ENCODE measurements at regions not wholly inside any gene's neighbourhood (a gene's known extent, or its start where the extent isn't known, plus 50 kb on each side); places are given as distances from the start of the nearest gene placed in this dataset.

DNA sequence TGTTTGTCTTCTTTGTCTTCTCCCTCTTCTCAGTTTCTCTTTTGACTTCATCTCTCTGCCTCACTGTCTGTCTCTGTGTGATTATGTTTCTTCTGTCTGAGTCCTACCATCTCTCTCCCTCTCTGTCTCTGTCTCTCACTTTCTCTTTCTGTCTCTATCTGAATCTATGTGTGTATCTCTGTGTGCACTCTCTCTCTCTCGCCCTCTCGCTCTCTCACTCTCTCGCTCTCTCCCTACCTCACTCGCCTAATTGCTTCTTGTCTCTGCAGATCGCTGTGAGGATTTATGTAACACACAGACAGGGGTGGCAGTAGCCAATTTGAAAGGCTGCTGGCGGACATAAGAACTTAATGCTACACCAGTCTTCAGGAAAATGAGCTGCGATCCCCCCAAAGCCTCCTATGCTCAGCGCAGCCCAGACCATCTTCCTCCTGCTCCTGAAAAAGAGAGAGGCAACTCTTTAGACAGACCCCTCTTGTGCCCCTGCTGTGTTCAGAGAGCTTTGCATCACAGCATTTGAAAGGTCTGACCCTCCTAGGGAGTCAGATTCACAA, 140.9 kb downstream of the CCT6B start:
- ATAC-seq (ENCODE audit: low read depth): no peak
- no peaks in the 10 kb centered on the region for H3K36me3 Mint-ChIP-seq
- no peak for DNase-seq
- no peaks in the 10 kb centered on the region for H3K27me3 Mint-ChIP-seq
- no peak overlapping the region for H3K4me3 Mint-ChIP-seq
- H3K9me3 Mint-ChIP-seq: no peaks in the 10 kb centered on the region
- H3K27ac Mint-ChIP-seq: no peak overlapping the region
- POLR2A ChIA-PET: no interaction called here
- H3K4me1 Mint-ChIP-seq: peaks cover 4% of the 10 kb centered on the region

DNA sequence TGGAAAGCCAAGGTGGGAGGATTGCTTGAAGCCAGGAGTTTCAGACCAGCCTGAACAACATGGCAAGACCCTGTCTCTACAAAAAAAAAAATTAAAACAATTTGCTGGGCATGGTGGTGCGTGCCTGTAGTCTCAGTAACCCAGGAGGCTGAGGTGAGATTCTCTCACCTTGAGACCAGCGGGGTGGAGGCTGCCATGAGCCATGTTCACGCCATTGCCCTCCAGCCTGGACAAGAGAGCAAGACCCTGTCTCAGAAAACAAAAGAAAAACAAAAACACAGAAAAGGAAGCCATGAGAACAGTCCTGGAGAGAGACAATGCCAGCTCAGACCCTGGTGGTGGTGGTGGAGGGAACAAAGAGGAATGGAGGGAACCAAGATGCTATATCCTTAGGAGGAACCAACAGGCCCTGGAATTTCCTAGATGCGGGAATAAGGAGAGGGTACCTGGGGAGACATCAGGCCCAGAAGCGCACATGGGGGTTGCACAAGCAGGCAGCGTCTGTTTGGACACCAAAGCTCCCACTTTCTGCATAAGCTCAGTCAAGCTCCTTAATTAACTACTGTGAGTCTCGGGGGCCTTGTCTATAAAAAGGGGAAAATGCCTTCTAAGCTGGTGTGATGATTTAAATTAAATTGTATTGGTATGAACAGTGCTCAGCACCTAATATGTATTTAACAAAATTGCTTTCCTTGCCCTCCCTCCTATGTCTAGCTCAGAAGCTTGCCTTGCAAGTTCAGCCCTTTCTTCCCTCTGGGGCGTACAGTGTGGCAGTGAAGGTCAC, 143.8 kb downstream of the CCT6B start:
- ATAC-seq (ENCODE audit: low read depth) (no peak), DNase-seq (no peak)
- no peak overlapping the region for H3K4me3 Mint-ChIP-seq
- POLR2A ChIA-PET: no interaction called here
- H3K27me3 Mint-ChIP-seq: no peaks in the 10 kb centered on the region
- peaks cover 4% of the 10 kb centered on the region for H3K4me1 Mint-ChIP-seq
- H3K9me3 Mint-ChIP-seq: no peaks in the 10 kb centered on the region
- no peaks in the 10 kb centered on the region for H3K36me3 Mint-ChIP-seq
- H3K27ac Mint-ChIP-seq: no peak overlapping the region

DNA sequence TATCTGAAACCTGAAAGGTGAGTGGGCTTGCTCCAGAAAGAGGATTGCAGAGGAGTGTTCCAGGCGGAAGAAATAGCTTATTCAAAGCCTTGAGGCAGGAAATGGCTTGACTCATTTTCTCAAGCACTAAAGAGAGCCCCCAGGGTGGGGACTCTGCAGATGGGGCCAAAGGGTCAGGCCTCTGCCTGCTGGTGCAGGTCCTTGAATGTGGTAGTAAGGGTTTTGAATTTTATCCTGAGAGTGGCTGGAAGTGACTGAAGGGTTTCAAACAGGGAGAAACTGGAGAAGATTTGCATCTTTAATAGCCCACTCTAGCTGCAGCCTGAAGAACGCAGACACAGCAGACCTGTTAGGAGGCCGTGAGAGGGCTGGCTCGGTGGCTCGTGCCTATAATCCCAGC, 144.4 kb downstream of the CCT6B start:
- no peaks in the 10 kb centered on the region for H3K36me3 Mint-ChIP-seq
- ATAC-seq (ENCODE audit: low read depth) (no peak), DNase-seq (no peak)
- peaks cover 4% of the 10 kb centered on the region for H3K4me1 Mint-ChIP-seq
- H3K27me3 Mint-ChIP-seq: no peaks in the 10 kb centered on the region
- H3K27ac Mint-ChIP-seq: no peak overlapping the region
- H3K4me3 Mint-ChIP-seq: no peak overlapping the region
- POLR2A ChIA-PET: no interaction called here
- no peaks in the 10 kb centered on the region for H3K9me3 Mint-ChIP-seq

DNA sequence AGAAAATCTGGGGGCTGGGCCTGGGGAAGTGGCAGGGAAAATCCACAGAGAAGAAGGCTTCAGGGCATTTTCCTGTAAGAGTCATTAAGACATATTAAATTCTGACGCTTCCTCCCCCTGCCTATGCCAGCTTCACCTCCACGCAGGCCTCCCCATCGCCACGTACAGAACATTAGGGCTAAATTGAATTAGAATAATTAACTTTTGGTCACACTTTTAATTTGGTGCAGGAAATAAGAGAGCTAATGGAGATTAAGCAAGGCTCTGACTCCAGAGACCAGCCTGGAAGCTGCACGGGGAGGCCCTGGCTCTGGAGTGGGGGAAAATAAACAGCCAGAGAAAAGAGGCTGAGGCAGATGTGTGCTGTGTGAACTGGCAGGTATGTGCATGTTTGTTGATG, 148.0 kb downstream of the CCT6B start:
- Mint-ChIP-seq H3K27ac (no peak overlapping the region), H3K4me3 (no peak overlapping the region), H3K4me1 (no peaks in the 10 kb centered on the region), H3K9me3 (no peaks in the 10 kb centered on the region), H3K27me3 (no peaks in the 10 kb centered on the region), H3K36me3 (no peaks in the 10 kb centered on the region)
- POLR2A ChIA-PET: no interaction called here
- ATAC-seq (ENCODE audit: low read depth): no peak
- DNase-seq: no peak

DNA sequence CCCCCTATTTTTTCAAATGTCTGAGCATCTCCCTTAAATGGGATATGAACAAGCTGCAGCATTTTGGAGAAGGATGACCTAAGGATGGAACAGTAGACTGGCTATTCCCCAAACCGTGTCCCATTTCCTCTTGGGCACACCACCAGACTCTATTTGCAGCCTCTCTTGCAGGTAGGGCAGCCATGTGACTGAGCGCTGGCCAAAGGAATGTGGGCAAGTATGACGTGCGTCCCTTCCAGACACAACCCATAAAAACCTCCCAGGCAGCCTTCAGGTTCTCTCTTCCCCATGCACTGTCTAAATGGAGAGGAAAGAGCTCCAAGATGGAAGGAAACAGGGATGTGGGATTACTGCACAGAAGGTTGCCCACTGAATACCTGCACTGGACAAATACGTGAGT, 149.7 kb downstream of the CCT6B start:
- no peaks in the 10 kb centered on the region for H3K9me3 Mint-ChIP-seq

DNA sequence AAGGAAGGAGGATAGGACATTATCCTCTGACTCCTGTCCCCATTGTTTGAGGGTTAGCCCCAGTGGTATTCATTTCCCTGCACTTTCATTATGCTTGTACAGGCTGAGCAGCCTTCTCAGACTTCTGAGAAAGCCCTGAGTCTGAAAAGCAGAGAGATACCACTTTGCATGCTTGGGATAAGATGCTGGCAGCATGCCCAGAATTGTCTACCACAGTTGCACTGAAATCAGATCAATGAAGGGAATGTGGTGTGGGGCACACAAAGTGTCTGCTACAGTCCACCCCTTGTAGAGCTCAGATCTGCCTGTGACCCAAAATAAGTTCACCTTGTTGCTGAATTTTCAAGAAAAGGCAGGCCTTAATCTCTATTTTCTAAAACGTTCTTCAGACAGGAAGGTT, 160.6 kb downstream of the CCT6B start:
- DNase-seq (no peak), ATAC-seq (ENCODE audit: low read depth) (no peak)
- H3K4me1 Mint-ChIP-seq: no peaks in the 10 kb centered on the region
- no peak overlapping the region for H3K4me3 Mint-ChIP-seq
- POLR2A ChIA-PET: no interaction called here
- H3K27me3 Mint-ChIP-seq: peaks cover 6% of the 10 kb centered on the region
- H3K9me3 Mint-ChIP-seq: no peaks in the 10 kb centered on the region
- no peak overlapping the region for H3K27ac Mint-ChIP-seq
- H3K36me3 Mint-ChIP-seq: no peaks in the 10 kb centered on the region

More for the DNA sequence above, 149.7 kb downstream of the CCT6B start:
- Mint-ChIP-seq H3K4me3 (no peak overlapping the region), H3K36me3 (no peaks in the 10 kb centered on the region), H3K27me3 (no peaks in the 10 kb centered on the region), H3K4me1 (no peaks in the 10 kb centered on the region), H3K27ac (no peak overlapping the region)
- DNase-seq (no peak), ATAC-seq (ENCODE audit: low read depth) (no peak)
- POLR2A ChIA-PET: no interaction called here

DNA sequence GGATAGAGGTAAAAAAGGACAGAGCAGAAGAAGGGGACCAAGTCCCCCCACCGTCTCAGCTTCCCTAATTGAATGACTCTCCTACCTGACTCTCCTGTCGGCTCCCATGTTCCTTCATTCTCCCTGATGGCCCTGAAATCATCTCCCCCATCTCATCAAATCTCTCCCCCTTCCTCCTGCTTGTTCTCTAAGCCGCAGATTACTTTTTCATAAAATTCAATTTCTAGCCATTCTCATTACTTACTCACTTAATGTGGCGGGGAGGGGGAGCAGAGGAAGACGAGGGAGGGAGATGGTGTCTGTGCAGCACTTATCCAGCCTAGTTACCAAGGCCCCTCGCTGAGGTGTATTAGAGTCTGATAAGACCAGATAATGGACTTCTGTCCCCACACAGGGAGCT, 161.5 kb downstream of the CCT6B start:
- no peak for ATAC-seq (ENCODE audit: low read depth)
- no peak overlapping the region for H3K27ac Mint-ChIP-seq
- DNase-seq: no peak
- H3K27me3 Mint-ChIP-seq: peaks cover 6% of the 10 kb centered on the region
- POLR2A ChIA-PET: no interaction called here
- H3K4me1 Mint-ChIP-seq: no peaks in the 10 kb centered on the region
- H3K4me3 Mint-ChIP-seq: no peak overlapping the region
- H3K9me3 Mint-ChIP-seq: no peaks in the 10 kb centered on the region
- no peaks in the 10 kb centered on the region for H3K36me3 Mint-ChIP-seq

DNA sequence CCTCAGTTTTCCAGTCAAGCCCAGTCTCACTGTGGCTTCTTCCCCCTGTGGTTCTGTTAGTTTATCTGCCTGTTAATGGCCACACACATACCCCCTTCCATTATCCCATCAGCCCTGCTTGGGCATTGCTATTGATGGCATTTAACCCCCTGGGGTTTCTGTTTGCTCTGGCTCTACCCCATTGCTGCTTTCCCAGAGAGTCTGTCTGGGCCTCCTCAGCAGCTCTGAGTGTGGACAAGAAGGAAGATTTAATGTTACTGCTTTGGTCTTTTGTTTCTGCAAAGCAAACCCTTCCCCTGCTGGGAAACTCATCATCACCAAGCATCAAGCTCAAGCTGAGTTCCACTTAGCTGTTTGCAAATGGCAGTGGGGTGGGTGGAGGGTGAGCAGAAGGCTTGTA, 162.7 kb downstream of the CCT6B start:
- Mint-ChIP-seq H3K27me3 (peaks cover 6% of the 10 kb centered on the region), H3K4me3 (no peak overlapping the region), H3K36me3 (no peaks in the 10 kb centered on the region), H3K4me1 (no peaks in the 10 kb centered on the region), H3K27ac (no peak overlapping the region), H3K9me3 (no peaks in the 10 kb centered on the region)
- POLR2A ChIA-PET: no interaction called here
- no peak for DNase-seq
- no peak for ATAC-seq (ENCODE audit: low read depth)

- ATAC-seq (ENCODE audit: low read depth) (no peak), DNase-seq (peak; percentile 46)
- Mint-ChIP-seq H3K36me3 (no peaks in the 10 kb centered on the region), H3K27me3 (peaks cover 3% of the 10 kb centered on the region), H3K4me3 (no peak overlapping the region), H3K9me3 (no peaks in the 10 kb centered on the region), H3K27ac (no peak overlapping the region), H3K4me1 (no peaks in the 10 kb centered on the region)
- POLR2A ChIA-PET: no interaction called here
These were observed 163.5 kb downstream of the CCT6B start for GRCh38 chr17:34797720-34798119.

- Mint-ChIP-seq H3K27ac (no peak overlapping the region), H3K36me3 (no peaks in the 10 kb centered on the region), H3K9me3 (no peaks in the 10 kb centered on the region), H3K4me3 (no peak overlapping the region), H3K4me1 (no peaks in the 10 kb centered on the region), H3K27me3 (peaks cover 5% of the 10 kb centered on the region)
- ATAC-seq (ENCODE audit: low read depth): no peak
- POLR2A ChIA-PET: no interaction called here
- DNase-seq: no peak
These were observed 167.9 kb downstream of the CCT6B start for GRCh38 chr17:34793231-34793908.

- Mint-ChIP-seq H3K4me3 (no peak overlapping the region), H3K4me1 (no peaks in the 10 kb centered on the region), H3K27me3 (peaks cover 2% of the 10 kb centered on the region), H3K9me3 (no peaks in the 10 kb centered on the region), H3K36me3 (no peaks in the 10 kb centered on the region), H3K27ac (no peak overlapping the region)
- POLR2A ChIA-PET: no interaction called here
- DNase-seq (no peak), ATAC-seq (ENCODE audit: low read depth) (no peak)
These were observed 172.6 kb downstream of the CCT6B start for GRCh38 chr17:34788696-34789095.

DNA sequence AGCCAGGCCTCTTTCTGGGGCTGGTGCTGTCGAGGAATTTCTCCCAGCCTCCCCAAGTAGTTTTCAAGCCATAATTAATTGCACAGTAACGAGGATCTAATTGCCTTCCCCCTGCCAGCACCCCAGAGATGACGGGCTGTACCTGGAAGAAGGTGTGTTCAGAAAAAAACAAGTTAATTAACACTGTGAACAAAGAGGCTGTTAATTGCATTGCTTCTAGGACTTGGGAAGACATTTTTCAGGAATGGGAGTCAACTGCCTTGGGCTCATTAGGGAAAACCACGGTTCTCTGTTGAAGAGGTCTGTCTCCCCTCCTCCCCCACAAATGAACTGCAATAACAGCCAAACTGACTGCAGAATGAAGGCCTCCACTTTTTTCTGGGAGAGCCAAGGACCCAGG, 176.7 kb downstream of the CCT6B start:
- no peak overlapping the region for H3K4me3 Mint-ChIP-seq
- POLR2A ChIA-PET: no interaction called here
- peaks cover 2% of the 10 kb centered on the region for H3K27me3 Mint-ChIP-seq
- no peaks in the 10 kb centered on the region for H3K36me3 Mint-ChIP-seq
- no peaks in the 10 kb centered on the region for H3K9me3 Mint-ChIP-seq
- DNase-seq: no peak
- no peak overlapping the region for H3K27ac Mint-ChIP-seq
- ATAC-seq (ENCODE audit: low read depth): no peak
- H3K4me1 Mint-ChIP-seq: no peaks in the 10 kb centered on the region

DNA sequence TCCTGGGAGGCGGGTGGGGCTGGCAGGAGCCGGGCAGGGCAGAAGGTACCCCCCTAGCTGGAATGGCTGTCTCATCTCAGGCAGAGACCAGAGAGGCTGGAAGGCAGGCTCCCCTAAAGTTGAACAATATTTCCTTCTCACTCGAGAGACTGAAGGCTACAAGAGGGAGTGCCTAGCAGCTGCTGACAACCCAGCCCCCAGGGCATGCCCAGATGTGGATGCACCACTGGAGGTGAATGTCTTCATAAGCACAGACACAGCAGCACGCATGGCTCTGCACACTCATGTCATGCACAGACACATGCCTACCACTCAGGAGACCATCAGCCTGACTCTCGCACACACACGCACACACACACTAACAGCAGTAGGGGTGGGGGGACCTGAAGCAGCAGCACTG, 179.0 kb downstream of the CCT6B start:
- ATAC-seq (ENCODE audit: low read depth): no peak
- POLR2A ChIA-PET: no interaction called here
- no peak overlapping the region for H3K27ac Mint-ChIP-seq
- no peak for DNase-seq
- H3K27me3 Mint-ChIP-seq: peaks cover 3% of the 10 kb centered on the region
- no peak overlapping the region for H3K4me3 Mint-ChIP-seq
- H3K9me3 Mint-ChIP-seq: no peaks in the 10 kb centered on the region
- H3K36me3 Mint-ChIP-seq: no peaks in the 10 kb centered on the region
- no peaks in the 10 kb centered on the region for H3K4me1 Mint-ChIP-seq

GRCh38 chr17:34781571-34782108, 179.6 kb downstream of the CCT6B start:
- H3K4me3 Mint-ChIP-seq: no peak overlapping the region
- H3K27ac Mint-ChIP-seq: no peak overlapping the region
- DNase-seq (no peak), ATAC-seq (ENCODE audit: low read depth) (no peak)
- no peaks in the 10 kb centered on the region for H3K36me3 Mint-ChIP-seq
- H3K27me3 Mint-ChIP-seq: peaks cover 3% of the 10 kb centered on the region
- POLR2A ChIA-PET: no interaction called here
- no peaks in the 10 kb centered on the region for H3K4me1 Mint-ChIP-seq
- H3K9me3 Mint-ChIP-seq: no peaks in the 10 kb centered on the region

Data from activated naive CD8-positive, alpha-beta T cell treated with anti-CD3 and anti-CD28 coated beads, Interleukin-2, amount 10 ng/mL, durations not matched to agents 7 days and 5 days (primary cell).